Tibial nerve (tissue), 4 donors: ENCODE measurements at regions not wholly inside any gene's neighbourhood (a gene's known extent, or its start where the extent isn't known, plus 50 kb on each side); places are given as distances from the start of the nearest gene placed in this dataset.

Experiments used
- EP300 ChIP-seq, 2 donors: sonication (generic); formaldehyde crosslinking; IDR thresholded peaks; one replicate each; pipeline ENCODE4 v1.6.1; 2017; ENCODE audit warnings: antibody characterized with exemption in 2 of 2, mild to moderate bottlenecking in 1 of 2
- TF ChIP-seq, protein P1 (sequence below), 5 experiments: fragments of 200-600 bp in 3 of 5; fragments of 450-650 bp in 2 of 5; sonication (generic) in 3 of 5; IDR thresholded peaks; one replicate each; pipeline ENCODE4 v1.5.1; 2016 to 2019; ENCODE audit warnings: antibody characterized with exemption in 5 of 5, mild to moderate bottlenecking in 3 of 5, moderate library complexity in 2 of 5

DNA sequence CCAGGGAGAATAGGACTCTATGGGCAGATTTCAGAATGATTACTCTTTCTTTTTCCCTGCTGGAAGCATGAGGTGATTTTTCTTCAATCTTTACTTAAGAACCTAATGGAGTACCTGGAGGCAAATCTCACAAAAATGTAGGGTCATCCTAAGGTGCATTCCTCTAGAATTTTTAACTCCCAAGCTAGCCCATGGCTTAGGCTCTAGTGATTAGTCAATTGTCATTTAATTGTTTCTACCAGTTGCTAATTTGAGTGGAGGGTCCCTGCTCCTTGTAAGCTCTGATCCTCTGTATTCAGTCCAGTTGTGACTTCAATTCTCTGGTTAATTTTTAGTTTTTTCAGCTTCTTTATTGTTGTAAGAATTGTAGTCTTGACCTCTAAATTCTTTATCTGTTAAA lies 467.0 kb downstream of the HTR1A start:
- TF ChIP-seq, protein P1, sequence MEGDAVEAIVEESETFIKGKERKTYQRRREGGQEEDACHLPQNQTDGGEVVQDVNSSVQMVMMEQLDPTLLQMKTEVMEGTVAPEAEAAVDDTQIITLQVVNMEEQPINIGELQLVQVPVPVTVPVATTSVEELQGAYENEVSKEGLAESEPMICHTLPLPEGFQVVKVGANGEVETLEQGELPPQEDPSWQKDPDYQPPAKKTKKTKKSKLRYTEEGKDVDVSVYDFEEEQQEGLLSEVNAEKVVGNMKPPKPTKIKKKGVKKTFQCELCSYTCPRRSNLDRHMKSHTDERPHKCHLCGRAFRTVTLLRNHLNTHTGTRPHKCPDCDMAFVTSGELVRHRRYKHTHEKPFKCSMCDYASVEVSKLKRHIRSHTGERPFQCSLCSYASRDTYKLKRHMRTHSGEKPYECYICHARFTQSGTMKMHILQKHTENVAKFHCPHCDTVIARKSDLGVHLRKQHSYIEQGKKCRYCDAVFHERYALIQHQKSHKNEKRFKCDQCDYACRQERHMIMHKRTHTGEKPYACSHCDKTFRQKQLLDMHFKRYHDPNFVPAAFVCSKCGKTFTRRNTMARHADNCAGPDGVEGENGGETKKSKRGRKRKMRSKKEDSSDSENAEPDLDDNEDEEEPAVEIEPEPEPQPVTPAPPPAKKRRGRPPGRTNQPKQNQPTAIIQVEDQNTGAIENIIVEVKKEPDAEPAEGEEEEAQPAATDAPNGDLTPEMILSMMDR (IDR thresholded peaks at IDR 0.05), result no peak
- no peak for TF ChIP-seq EP300 (IDR thresholded peaks at IDR 0.05)
